ENCODE measurements at regions not wholly inside any gene's neighbourhood (a gene's known extent, or its start where the extent isn't known, plus 50 kb on each side); places are given as distances from the start of the nearest gene placed in this dataset.

- no peaks in the 10 kb centered on the region for H4K20me1 ChIP-seq (ENCODE audit: control insufficient read depth, insufficient read depth, low read length, poor library complexity, severe bottlenecking)
- WGBS (ENCODE audit: insufficient coverage) = 92% methylated on average over 1 of the region's 5 CpGs
- no peak overlapping the region for H3K4me3 Mint-ChIP-seq
- no peak overlapping the region for H3K9ac ChIP-seq (ENCODE audit: low read length)
- H3K27me3 Mint-ChIP-seq = peaks cover 7% of the 10 kb centered on the region
- no peak overlapping the region for H3K27ac Mint-ChIP-seq
- H3K9me3 Mint-ChIP-seq (ENCODE audit: insufficient read depth) = no peaks in the 10 kb centered on the region
- intact Hi-C loops (cut with micrococcal nuclease) = loop anchor here (1.0 to 2.0 kb wide), 3 partner anchors 314 to 447 kb away; no protein-coding TSS in a partner anchor
- H3K4me3 ChIP-seq (ENCODE audit: control extremely low read depth in 1 of 5, extremely low read depth in 1 of 5, insufficient read depth in 1 of 5, low read depth in 2 of 5, low read length in 4 of 5) = no peak overlapping the region
- TF ChIP-seq CTCF (IDR thresholded peaks at IDR 0.05) (peak; percentile 58), EZH2 (IDR thresholded peaks at IDR 0.05; ENCODE audit: borderline replicate concordance, insufficient read depth, low read depth, low read length, poor library complexity, severe bottlenecking) (no peak)
- CTCF ChIA-PET = interaction anchor here (0.6 to 7.1 kb wide), 17 partner anchors 9 to 586 kb away, joined by 3 to 89 read pairs (median 4); no protein-coding TSS in a partner anchor
- no peak overlapping the region for H2AFZ ChIP-seq (ENCODE audit: insufficient read depth, low read depth, low read length, poor library complexity, severe bottlenecking)
- H3K9me3 ChIP-seq (ENCODE audit: control extremely low read depth in 1 of 3, control insufficient read depth in 2 of 3, insufficient read depth in 1 of 3, low read length in 2 of 3) = peaks cover 0 to 3% (median 3%) of the 10 kb centered on the region in 3 donors
- peak; percentile 49 for ATAC-seq (ENCODE audit: low read depth)
- no peak overlapping the region for H3K27ac ChIP-seq (ENCODE audit: low read length in 2 of 2)
- no peaks in the 10 kb centered on the region for H3K27me3 ChIP-seq (replicated peaks in 1 of 4; ENCODE audit: control extremely low read depth in 1 of 4, control insufficient read depth in 3 of 4, insufficient read depth in 4 of 4, low read length in 3 of 4)
- DNase-seq = peak; percentile 65
- no peaks in the 10 kb centered on the region for H3K79me2 ChIP-seq (ENCODE audit: control insufficient read depth, insufficient read depth, low read length)
- no peaks in the 10 kb centered on the region for H3K4me1 ChIP-seq (ENCODE audit: control insufficient read depth in 2 of 2, insufficient read depth in 2 of 2, low read length in 2 of 2)
- no peak overlapping the region for H3K4me2 ChIP-seq (replicated peaks; ENCODE audit: low read depth, low read length, poor library complexity, severe bottlenecking)
- H3K4me1 Mint-ChIP-seq = no peaks in the 10 kb centered on the region
- POLR2A ChIA-PET = no interaction called here
- H3K36me3 ChIP-seq (replicated peaks in 1 of 2; ENCODE audit: control extremely low read depth in 1 of 2, control insufficient read depth in 1 of 2, extremely low read depth in 1 of 2, insufficient read depth in 2 of 2, low read length in 1 of 2) = no peaks in the 10 kb centered on the region
Observed at GRCh38 chr6:137661601-137662000, 167.4 kb upstream of the OLIG3 start.

GRCh38 chr6:137664183-137664582, 170.0 kb upstream of the OLIG3 start:
- ATAC-seq (ENCODE audit: low read depth) = no peak
- intact Hi-C loops (cut with micrococcal nuclease) = no loop called here
- Histone ChIP-seq H3K4me3 (ENCODE audit: control extremely low read depth in 1 of 5, extremely low read depth in 1 of 5, insufficient read depth in 1 of 5, low read depth in 2 of 5, low read length in 4 of 5) (no peak overlapping the region), H3K27me3 (replicated peaks in 1 of 4; ENCODE audit: control extremely low read depth in 1 of 4, control insufficient read depth in 3 of 4, insufficient read depth in 4 of 4, low read length in 3 of 4) (no peaks in the 10 kb centered on the region), H4K20me1 (ENCODE audit: control insufficient read depth, insufficient read depth, low read length, poor library complexity, severe bottlenecking) (no peaks in the 10 kb centered on the region), H3K27ac (ENCODE audit: low read length in 2 of 2) (no peak overlapping the region), H2AFZ (ENCODE audit: insufficient read depth, low read depth, low read length, poor library complexity, severe bottlenecking) (no peak overlapping the region), H3K36me3 (replicated peaks in 1 of 2; ENCODE audit: control extremely low read depth in 1 of 2, control insufficient read depth in 1 of 2, extremely low read depth in 1 of 2, insufficient read depth in 2 of 2, low read length in 1 of 2) (no peaks in the 10 kb centered on the region), H3K9me3 (ENCODE audit: control extremely low read depth in 1 of 3, control insufficient read depth in 2 of 3, insufficient read depth in 1 of 3, low read length in 2 of 3) (no peaks in the 10 kb centered on the region), H3K9ac (ENCODE audit: low read length) (no peak overlapping the region), H3K4me1 (ENCODE audit: control insufficient read depth in 2 of 2, insufficient read depth in 2 of 2, low read length in 2 of 2) (no peaks in the 10 kb centered on the region), H3K79me2 (ENCODE audit: control insufficient read depth, insufficient read depth, low read length) (no peaks in the 10 kb centered on the region), H3K4me2 (replicated peaks; ENCODE audit: low read depth, low read length, poor library complexity, severe bottlenecking) (no peak overlapping the region)
- no peak overlapping the region for H3K27ac Mint-ChIP-seq
- no CpG with 5 or more reads among the region's 5 CpGs for WGBS (ENCODE audit: insufficient coverage)
- no peaks in the 10 kb centered on the region for H3K4me1 Mint-ChIP-seq
- H3K4me3 Mint-ChIP-seq = no peak overlapping the region
- TF ChIP-seq EZH2 (IDR thresholded peaks at IDR 0.05; ENCODE audit: borderline replicate concordance, insufficient read depth, low read depth, low read length, poor library complexity, severe bottlenecking) (no peak), CTCF (IDR thresholded peaks at IDR 0.05) (no peak)
- CTCF ChIA-PET = interaction anchor here (3.3 kb wide), 1 partner anchor 311 kb away, joined by 21 read pairs; no protein-coding TSS in a partner anchor
- H3K27me3 Mint-ChIP-seq = peaks cover 7% of the 10 kb centered on the region
- no peak for DNase-seq
- POLR2A ChIA-PET = no interaction called here
- no peaks in the 10 kb centered on the region for H3K9me3 Mint-ChIP-seq (ENCODE audit: insufficient read depth)
